ENCODE measurements at regions not wholly inside any gene's neighbourhood (a gene's known extent, or its start where the extent isn't known, plus 50 kb on each side); places are given as distances from the start of the nearest gene placed in this dataset.

DNA sequence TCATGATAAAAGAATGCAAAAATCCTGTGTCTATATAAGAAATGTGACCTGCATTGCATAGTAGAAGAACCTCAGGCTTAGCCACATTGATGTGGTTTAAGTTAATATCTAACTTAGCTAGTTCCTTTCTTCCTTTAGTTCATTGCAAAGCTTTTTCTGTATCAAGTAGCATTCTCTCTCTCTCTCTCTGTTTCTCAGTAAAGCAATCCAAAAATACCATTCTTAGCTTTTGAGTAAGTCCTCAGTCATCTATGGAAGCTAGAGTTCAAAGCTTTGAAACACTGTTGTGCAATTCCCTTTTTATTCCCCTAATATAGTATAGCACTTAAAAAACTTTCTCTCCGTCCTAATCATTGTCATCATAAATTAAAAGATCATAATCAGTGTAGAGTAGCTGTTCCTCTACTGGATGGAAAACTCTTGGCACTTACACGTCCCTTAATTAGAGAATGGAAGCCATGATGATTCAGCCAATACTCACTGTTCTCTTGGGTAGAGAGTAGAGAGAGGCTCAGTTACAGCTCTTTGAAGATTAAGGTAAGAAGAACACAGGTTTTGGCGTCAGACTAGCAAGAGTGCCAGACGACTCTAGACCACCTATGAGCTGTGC, 350.3 kb upstream of the LYPLAL1 start:
- Mint-ChIP-seq H3K4me3 (no peak overlapping the region), H3K4me1 (peaks cover 5% of the 10 kb centered on the region), H3K9me3 (peaks cover 3% of the 10 kb centered on the region), H3K27me3 (ENCODE audit: low read depth) (no peaks in the 10 kb centered on the region), H3K27ac (no peak overlapping the region), H3K36me3 (ENCODE audit: low read depth) (no peaks in the 10 kb centered on the region)
- TF ChIP-seq CTCF (IDR thresholded peaks at IDR 0.05; ENCODE audit: unreplicated experiment in 3 of 3) = no peak

- Mint-ChIP-seq H3K27ac (no peak overlapping the region), H3K36me3 (ENCODE audit: low read depth) (no peaks in the 10 kb centered on the region), H3K27me3 (ENCODE audit: low read depth) (no peaks in the 10 kb centered on the region), H3K4me1 (no peaks in the 10 kb centered on the region), H3K9me3 (peaks cover 3% of the 10 kb centered on the region), H3K4me3 (no peak overlapping the region)
- no peak for TF ChIP-seq CTCF (IDR thresholded peaks at IDR 0.05; ENCODE audit: unreplicated experiment in 3 of 3)
These were observed 346.2 kb upstream of the LYPLAL1 start for GRCh38 chr1:218827486-218827885.

DNA sequence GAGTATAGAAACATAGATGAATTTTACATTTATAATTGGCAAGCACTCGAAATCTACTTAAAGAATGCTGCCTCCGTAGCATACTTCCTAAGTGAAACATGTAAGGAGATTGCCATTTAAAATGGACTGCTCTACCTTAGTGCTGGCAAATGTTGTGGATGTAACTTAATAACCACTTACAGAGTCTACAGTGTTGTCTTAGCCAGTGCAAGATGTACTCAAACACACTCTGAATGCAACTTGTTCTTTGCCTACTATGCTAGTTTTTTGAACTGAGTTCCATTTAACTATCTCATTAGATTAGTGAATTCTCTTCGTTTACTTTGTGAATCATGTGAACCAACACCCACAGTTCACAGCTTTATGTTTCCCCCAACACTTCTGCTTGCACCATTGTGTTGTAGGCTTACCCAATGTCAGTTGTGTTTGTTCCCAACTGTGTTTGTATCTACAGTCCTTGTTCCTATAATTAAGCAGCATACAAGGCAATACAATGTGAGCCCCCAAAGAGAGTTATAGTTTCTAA, 345.5 kb upstream of the LYPLAL1 start:
- Mint-ChIP-seq H3K27ac (no peak overlapping the region), H3K36me3 (ENCODE audit: low read depth) (no peaks in the 10 kb centered on the region), H3K9me3 (peaks cover 3% of the 10 kb centered on the region), H3K4me1 (no peaks in the 10 kb centered on the region), H3K4me3 (no peak overlapping the region), H3K27me3 (ENCODE audit: low read depth) (no peaks in the 10 kb centered on the region)
- TF ChIP-seq CTCF (IDR thresholded peaks at IDR 0.05; ENCODE audit: unreplicated experiment in 3 of 3) = no peak

DNA sequence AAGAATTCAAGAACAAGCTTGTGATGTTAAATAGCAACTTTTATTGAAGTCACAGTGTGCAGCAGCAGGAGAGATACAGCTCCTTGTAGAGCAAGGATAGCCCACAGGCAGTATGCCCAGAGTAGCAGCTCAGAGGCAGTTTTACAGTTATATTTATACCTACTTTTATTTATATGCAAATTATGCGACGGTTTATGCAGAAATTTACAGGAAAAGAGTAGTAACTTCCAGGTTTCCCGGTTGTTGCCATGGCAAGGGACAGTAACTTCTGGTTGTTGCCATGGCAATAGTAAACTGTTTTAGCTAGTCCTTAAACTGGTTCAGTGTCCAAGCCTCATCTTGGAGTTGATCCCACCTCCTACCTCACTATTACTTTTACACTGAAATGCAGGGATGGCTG, 344.6 kb upstream of the LYPLAL1 start:
- no peak overlapping the region for H3K27ac Mint-ChIP-seq
- no peak overlapping the region for H3K4me3 Mint-ChIP-seq
- H3K4me1 Mint-ChIP-seq = no peaks in the 10 kb centered on the region
- no peaks in the 10 kb centered on the region for H3K36me3 Mint-ChIP-seq (ENCODE audit: low read depth)
- TF ChIP-seq CTCF (IDR thresholded peaks at IDR 0.05; ENCODE audit: unreplicated experiment in 3 of 3) = no peak
- no peaks in the 10 kb centered on the region for H3K9me3 Mint-ChIP-seq
- H3K27me3 Mint-ChIP-seq (ENCODE audit: low read depth) = no peaks in the 10 kb centered on the region

DNA sequence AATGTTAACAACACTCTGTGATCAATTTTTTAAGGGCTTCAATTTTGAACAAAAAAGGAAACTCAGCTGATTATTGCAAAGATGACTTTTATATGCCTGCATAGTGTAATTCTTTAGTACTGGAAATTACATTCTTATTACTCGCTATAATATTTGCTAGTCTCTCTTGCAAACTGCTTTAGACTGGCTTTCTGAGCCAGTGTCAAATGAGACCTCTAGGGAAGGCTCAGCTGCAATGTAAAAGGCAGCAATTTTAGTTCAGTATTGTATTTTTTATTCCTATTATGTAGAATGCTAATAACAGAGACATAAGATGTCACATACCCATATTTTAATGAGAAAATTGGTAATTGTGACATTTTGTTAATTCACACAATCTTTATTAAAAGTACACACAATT, 338.1 kb upstream of the LYPLAL1 start:
- H3K9me3 Mint-ChIP-seq = no peaks in the 10 kb centered on the region
- no peak overlapping the region for H3K4me3 Mint-ChIP-seq
- no peak overlapping the region for H3K27ac Mint-ChIP-seq
- no peak for TF ChIP-seq CTCF (IDR thresholded peaks at IDR 0.05; ENCODE audit: unreplicated experiment in 3 of 3)
- H3K4me1 Mint-ChIP-seq = no peaks in the 10 kb centered on the region
- H3K36me3 Mint-ChIP-seq (ENCODE audit: low read depth) = no peaks in the 10 kb centered on the region
- H3K27me3 Mint-ChIP-seq (ENCODE audit: low read depth) = no peaks in the 10 kb centered on the region

GRCh38 chr1:218836264-218836663, 337.4 kb upstream of the LYPLAL1 start:
- H3K4me3 Mint-ChIP-seq = no peak overlapping the region
- TF ChIP-seq CTCF (IDR thresholded peaks at IDR 0.05; ENCODE audit: unreplicated experiment in 3 of 3) = no peak
- H3K9me3 Mint-ChIP-seq = peaks cover 4% of the 10 kb centered on the region
- no peak overlapping the region for H3K27ac Mint-ChIP-seq
- H3K4me1 Mint-ChIP-seq = no peaks in the 10 kb centered on the region
- H3K27me3 Mint-ChIP-seq (ENCODE audit: low read depth) = no peaks in the 10 kb centered on the region
- no peaks in the 10 kb centered on the region for H3K36me3 Mint-ChIP-seq (ENCODE audit: low read depth)

Data from nephron (organoid).